Effector memory CD8-positive, alpha-beta T cell (primary cell): ENCODE measurements at regions not wholly inside any gene's neighbourhood (a gene's known extent, or its start where the extent isn't known, plus 50 kb on each side); places are given as distances from the start of the nearest gene placed in this dataset.
"Not testable (repeated sequence)": the region's sequence is repeated elsewhere in the genome, so short reads cannot be mapped to it uniquely, and the experiment has no call there.

Experiments
- ATAC-seq: fragments of 150-1000 bp; cut with Tn5 transposase; replicated peaks from 2 replicates; pipeline ENCODE4 v1.10.0; 2021; ENCODE audit warnings: mild to moderate bottlenecking, moderate library complexity
- DNase-seq, 3 experiments: peaks; one replicate each; pipeline ENCODE4 v3.0.0; 2021
- H3K27ac Mint-ChIP-seq, 2 donors: one replicate each; pipeline ENCODE4 v1.8.0; 2022; ENCODE audit warnings: mild to moderate bottlenecking in 2 of 2, mixed read lengths in 2 of 2, moderate library complexity in 2 of 2
- H3K27me3 Mint-ChIP-seq, 2 donors: one replicate each; pipeline ENCODE4 v1.8.0; 2022; ENCODE audit warnings: mixed read lengths in 2 of 2
- H3K36me3 Mint-ChIP-seq: one replicate; pipeline ENCODE4 v1.8.0; 2022; ENCODE audit warnings: mild to moderate bottlenecking, moderate library complexity, mixed read lengths; ENCODE audit not compliant: insufficient read depth
- H3K4me1 Mint-ChIP-seq, 2 donors: one replicate each; pipeline ENCODE4 v1.8.0; 2022; ENCODE audit warnings: low read depth in 2 of 2, mixed read lengths in 2 of 2
- H3K4me3 Mint-ChIP-seq, 2 donors: one replicate each; pipeline ENCODE4 v1.8.0; 2022; ENCODE audit warnings: mild to moderate bottlenecking in 2 of 2, mixed read lengths in 2 of 2, moderate library complexity in 2 of 2
- H3K9me3 Mint-ChIP-seq, 2 donors: one replicate each; pipeline ENCODE4 v1.8.0; 2022; ENCODE audit warnings: mixed read lengths in 2 of 2

DNA sequence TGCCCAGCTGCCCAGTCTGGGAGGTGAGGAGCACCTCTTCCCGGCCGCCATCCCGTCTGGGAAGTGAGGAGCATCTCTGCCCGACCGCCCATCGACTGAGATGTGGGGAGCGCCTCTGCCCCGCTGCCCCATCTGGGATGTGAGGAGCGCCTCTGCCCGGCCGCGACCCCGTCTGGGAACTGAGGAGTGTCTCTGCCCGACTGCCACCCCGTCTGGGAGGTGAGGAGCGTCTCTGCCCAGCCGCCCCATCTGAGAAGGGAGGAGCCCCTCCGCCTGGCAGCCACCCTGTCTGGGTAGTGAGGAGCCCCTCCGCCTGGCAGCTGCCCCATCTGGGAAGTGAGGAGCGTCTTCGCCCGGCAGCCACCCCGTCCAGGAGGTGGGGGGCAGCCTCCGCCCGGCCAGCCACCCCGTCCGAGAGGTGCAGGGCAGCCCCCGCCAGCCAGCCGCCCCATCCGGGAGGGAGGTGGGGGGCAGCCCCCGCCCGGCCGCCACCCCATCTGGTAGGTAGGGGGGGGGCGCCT, 361.4 kb downstream of the ZBBX start:
- ATAC-seq, H3K9me3 Mint-ChIP-seq, H3K27me3 Mint-ChIP-seq, H3K4me1 Mint-ChIP-seq, H3K27ac Mint-ChIP-seq, H3K4me3 Mint-ChIP-seq, DNase-seq, H3K36me3 Mint-ChIP-seq: not testable (repeated sequence)

DNA sequence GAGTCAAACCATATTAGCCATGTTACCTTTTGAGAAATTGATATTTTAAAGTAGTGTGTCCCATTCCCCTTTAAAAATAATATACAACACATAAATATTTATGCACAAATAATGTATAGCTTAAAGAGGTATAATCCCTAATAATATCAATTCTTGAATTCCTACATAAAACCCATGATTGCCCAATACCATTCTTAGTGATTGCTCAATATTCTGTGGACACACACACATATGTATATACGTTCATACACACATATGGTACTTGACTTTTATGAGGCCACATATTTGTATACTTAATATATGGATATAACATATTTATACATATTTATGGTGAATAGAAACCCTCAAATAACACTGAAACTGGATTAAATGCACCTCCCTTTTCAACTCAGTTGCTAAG, 367.4 kb downstream of the ZBBX start:
- no peaks in the 10 kb centered on the region for H3K27me3 Mint-ChIP-seq
- H3K9me3 Mint-ChIP-seq: peaks cover 0 to 11% of the 10 kb centered on the region in 2 donors
- no peaks in the 10 kb centered on the region for H3K4me1 Mint-ChIP-seq
- no peaks in the 10 kb centered on the region for H3K36me3 Mint-ChIP-seq
- no peak overlapping the region for H3K4me3 Mint-ChIP-seq
- ATAC-seq: no peak
- DNase-seq: no peak
- no peak overlapping the region for H3K27ac Mint-ChIP-seq

DNA sequence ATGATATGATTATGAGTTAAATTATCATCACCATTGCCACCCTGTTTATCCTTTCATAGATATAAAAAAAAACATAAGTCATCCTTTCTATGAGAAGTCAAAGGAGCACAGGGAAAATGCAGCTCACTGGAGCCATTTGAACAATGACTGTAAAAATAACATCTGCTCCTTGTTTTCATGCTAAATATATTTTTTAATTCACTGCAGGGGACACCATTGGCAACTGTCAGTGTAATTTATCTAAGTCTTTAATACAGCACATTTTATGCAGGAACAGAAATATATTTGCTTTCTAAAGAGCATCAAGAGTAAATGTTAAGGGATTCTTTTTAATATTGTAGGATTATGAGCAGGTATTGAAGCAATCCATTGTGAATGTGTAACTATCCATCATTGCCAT, 371.3 kb downstream of the ZBBX start:
- Mint-ChIP-seq H3K4me3 (no peak overlapping the region), H3K27me3 (no peaks in the 10 kb centered on the region), H3K4me1 (no peaks in the 10 kb centered on the region), H3K9me3 (peaks cover 0 to 8% of the 10 kb centered on the region in 2 donors), H3K36me3 (no peaks in the 10 kb centered on the region), H3K27ac (no peak overlapping the region)
- no peak for ATAC-seq
- no peak for DNase-seq

DNA sequence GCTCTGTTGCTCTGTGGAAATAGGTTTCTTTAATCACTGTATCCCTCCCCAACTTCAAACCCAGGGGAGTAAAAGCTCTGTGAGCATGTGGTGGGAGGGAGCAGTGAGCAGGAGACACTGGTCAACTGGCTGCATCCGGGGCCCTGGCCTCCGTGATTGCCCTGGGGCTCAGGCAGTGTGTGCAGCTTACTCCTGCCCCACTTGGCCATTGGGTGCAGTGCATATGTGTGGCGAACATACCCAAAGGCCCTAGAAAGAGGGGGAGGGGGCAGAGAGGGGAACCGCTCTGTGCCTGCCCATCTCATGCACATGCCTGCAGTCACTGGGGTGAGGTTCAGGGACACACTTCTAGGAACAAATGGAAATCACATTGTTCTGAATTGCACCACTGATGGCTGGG, 378.7 kb downstream of the ZBBX start:
- no peak for ATAC-seq
- Mint-ChIP-seq H3K4me1 (no peaks in the 10 kb centered on the region), H3K27me3 (no peaks in the 10 kb centered on the region), H3K36me3 (no peaks in the 10 kb centered on the region), H3K27ac (no peak overlapping the region), H3K9me3 (peaks cover 10 to 18% of the 10 kb centered on the region in 2 donors), H3K4me3 (no peak overlapping the region)
- DNase-seq: no peak

DNA sequence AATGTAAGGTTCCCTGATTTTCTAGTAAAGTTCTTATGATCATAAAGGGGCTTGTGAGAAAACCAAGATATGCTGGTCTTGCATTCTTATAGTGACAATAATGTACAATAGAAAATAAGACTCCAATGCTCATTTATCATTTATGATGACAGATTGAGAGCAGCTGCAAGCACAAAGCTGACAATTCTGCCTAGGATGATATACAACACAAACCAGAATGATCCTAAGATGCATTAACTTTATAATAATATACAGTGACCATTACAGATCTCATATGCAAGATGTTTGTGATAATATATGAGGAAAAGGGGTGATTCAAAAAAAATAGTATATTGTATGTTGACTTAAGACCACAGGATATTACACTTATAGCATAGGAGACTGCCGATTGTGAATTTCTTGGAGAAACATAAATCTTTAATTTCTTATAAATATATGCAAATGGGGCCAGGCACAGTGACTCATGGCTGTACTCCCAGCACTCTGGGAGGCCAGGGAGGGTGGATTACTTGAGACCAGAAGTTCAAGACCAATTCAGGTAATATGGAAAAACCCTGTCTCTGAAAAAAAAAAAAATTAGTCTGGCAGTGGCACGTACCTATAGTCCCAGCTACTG, 387.0 kb downstream of the ZBBX start:
- H3K4me3 Mint-ChIP-seq: no peak overlapping the region
- DNase-seq (no peak), ATAC-seq (no peak)
- H3K27me3 Mint-ChIP-seq: no peaks in the 10 kb centered on the region
- no peak overlapping the region for H3K27ac Mint-ChIP-seq
- no peaks in the 10 kb centered on the region for H3K4me1 Mint-ChIP-seq
- no peaks in the 10 kb centered on the region for H3K36me3 Mint-ChIP-seq
- H3K9me3 Mint-ChIP-seq: peaks cover 0 to 5% of the 10 kb centered on the region in 2 donors

DNA sequence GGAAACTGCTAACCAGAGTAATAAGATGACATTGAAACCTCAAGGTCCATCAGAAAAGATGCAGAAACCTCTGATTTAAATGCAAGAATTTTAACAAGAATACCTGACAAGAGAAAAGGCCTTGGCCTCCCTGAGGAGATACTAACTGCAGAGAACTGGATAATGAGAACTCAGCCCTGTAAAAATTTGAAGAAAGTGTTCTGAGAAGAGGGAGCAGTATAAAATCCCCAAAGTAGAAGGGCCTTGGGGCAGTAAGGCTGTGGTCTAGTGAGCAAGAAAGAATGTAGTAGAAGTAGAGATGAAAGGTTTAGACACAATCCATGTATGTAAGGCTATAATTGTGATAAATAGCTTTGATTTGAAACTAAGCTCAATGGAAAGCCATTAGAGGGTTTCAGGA, 394.1 kb downstream of the ZBBX start:
- Mint-ChIP-seq H3K4me1 (no peaks in the 10 kb centered on the region), H3K9me3 (peaks cover 0 to 7% of the 10 kb centered on the region in 2 donors), H3K36me3 (no peaks in the 10 kb centered on the region), H3K27ac (no peak overlapping the region), H3K4me3 (no peak overlapping the region), H3K27me3 (no peaks in the 10 kb centered on the region)
- ATAC-seq (no peak), DNase-seq (no peak)

DNA sequence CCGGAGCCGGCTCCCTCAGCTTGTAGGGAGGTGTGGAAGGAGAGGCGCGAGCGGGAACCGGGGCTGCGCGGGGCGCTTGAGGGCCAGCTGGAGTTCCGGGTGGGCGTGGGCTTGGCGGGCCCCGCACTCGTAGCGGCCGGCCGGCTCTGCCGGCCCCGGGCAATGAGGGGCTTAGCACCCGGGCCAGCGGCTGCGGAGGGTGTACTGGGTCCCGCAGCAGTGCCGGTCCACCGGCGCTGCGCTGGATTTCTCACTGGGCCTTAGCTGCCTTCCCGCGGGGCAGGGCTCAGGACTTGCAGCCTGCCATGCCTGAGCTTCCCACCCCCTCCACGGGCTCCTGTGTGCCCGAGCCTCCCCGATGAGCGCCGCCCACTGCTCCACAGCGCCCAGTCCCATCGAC, 404.3 kb downstream of the ZBBX start:
- H3K27ac Mint-ChIP-seq, DNase-seq, ATAC-seq, H3K4me1 Mint-ChIP-seq, H3K36me3 Mint-ChIP-seq, H3K4me3 Mint-ChIP-seq, H3K27me3 Mint-ChIP-seq: not testable (repeated sequence)
- peaks cover 1 to 13% of the 10 kb centered on the region in 2 donors for H3K9me3 Mint-ChIP-seq

DNA sequence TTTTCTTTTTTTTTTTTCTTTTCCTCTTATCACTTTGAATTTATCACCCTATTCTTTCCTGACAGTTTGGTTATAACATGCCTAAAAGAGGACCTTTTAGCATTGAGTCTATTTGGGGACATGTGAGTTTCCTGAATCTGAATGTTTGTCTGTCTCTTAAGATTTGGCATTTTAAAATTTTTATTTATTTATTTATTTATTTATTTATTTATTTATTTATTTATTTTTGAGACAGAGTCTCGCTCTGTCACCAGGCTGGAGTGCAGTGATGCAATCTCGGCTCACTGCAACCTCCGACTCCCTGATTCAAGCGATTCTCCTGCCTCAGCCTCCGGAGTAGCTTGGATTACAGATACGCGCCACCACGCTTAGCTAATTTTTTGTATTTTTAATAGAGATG, 412.4 kb downstream of the ZBBX start:
- ATAC-seq, H3K36me3 Mint-ChIP-seq, H3K4me3 Mint-ChIP-seq, H3K27ac Mint-ChIP-seq, H3K27me3 Mint-ChIP-seq, DNase-seq, H3K9me3 Mint-ChIP-seq, H3K4me1 Mint-ChIP-seq: not testable (repeated sequence)

DNA sequence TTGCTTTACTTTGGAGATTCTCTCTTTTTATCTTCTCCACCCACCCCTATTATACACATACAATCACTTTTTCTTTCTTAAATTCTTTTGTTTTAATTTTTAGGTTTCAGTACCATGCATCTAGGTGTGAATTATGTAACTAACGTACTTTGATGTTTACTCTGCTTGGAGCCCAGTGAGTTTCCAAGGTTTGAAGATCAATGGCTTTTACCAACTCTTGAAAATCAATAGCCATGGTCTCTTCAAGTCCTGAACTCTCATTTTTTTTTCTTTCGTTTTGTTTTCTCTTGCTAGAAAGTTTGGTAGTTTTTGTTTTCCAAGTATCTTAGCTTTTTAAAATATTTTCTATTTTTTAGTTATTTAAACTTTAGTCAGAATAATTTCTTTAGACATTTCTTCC, 417.2 kb downstream of the ZBBX start:
- Mint-ChIP-seq H3K27me3 (no peaks in the 10 kb centered on the region), H3K4me1 (no peaks in the 10 kb centered on the region), H3K9me3 (peaks cover 0 to 2% of the 10 kb centered on the region in 2 donors), H3K4me3 (no peak overlapping the region), H3K27ac (no peak overlapping the region), H3K36me3 (peaks cover 3% of the 10 kb centered on the region)
- no peak for ATAC-seq
- no peak for DNase-seq

DNA sequence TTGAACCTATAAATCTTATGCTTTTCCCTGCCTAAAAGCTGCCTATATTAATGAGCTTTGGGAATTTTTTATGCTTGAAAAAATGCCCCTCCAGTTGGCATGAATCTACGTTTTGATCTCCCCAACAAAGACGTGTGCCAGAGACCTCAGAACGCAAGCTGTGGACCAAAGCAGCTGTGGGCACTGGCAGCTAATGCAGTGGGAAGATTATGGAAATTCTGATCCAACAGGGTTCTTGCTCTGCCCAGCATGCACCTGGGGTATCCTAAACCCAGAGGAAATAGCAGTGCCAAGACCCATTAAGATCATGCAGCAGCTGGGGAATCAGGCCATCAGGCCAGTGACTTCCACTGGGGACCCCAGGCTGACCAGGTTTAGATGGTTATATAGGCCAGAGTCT, 423.0 kb downstream of the ZBBX start:
- no peaks in the 10 kb centered on the region for H3K36me3 Mint-ChIP-seq
- no peak overlapping the region for H3K27ac Mint-ChIP-seq
- ATAC-seq (no peak), DNase-seq (no peak)
- H3K4me3 Mint-ChIP-seq: no peak overlapping the region
- H3K4me1 Mint-ChIP-seq: no peaks in the 10 kb centered on the region
- H3K27me3 Mint-ChIP-seq: no peaks in the 10 kb centered on the region
- peaks cover 7 to 23% of the 10 kb centered on the region in 2 donors for H3K9me3 Mint-ChIP-seq

DNA sequence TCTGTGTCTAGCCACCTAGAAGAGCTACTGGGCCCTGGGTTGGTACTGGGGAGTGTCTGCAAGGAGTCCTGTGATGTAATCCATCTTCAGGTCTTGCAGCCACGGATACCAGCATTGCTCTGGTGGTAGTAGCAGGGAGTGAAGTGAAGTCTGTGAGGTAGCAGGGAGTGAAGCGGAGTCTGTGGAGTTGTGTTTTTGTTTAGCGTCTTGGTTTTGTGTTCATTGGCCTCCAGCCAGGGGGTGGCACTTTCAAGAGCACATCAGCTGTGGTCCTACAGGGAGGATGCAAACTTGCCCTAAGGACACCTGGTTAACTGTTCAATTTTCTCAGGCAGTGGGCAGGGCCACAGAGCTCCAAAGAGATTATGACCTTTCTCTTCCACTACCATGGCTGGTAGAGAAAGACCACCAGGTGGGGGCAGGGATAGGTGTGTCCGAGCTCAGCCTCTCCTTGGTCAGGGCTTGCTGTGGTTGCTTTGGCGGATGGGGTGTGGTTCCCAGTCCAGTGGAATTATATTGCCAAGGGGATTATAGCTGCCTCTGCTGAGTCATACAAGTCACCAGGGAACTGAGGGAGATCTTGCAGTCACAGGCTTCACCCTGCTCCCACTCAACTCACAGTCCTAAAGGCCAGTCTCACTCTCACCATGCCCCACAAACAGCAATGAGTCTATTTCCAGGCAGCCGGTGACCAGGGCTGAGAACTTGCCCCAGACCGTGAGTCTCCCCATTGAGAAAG, 424.7 kb downstream of the ZBBX start:
- no peak overlapping the region for H3K27ac Mint-ChIP-seq
- no peaks in the 10 kb centered on the region for H3K36me3 Mint-ChIP-seq
- H3K4me1 Mint-ChIP-seq: no peaks in the 10 kb centered on the region
- ATAC-seq (no peak), DNase-seq (no peak)
- no peak overlapping the region for H3K4me3 Mint-ChIP-seq
- no peaks in the 10 kb centered on the region for H3K27me3 Mint-ChIP-seq
- H3K9me3 Mint-ChIP-seq: peaks cover 7 to 32% of the 10 kb centered on the region in 2 donors

DNA sequence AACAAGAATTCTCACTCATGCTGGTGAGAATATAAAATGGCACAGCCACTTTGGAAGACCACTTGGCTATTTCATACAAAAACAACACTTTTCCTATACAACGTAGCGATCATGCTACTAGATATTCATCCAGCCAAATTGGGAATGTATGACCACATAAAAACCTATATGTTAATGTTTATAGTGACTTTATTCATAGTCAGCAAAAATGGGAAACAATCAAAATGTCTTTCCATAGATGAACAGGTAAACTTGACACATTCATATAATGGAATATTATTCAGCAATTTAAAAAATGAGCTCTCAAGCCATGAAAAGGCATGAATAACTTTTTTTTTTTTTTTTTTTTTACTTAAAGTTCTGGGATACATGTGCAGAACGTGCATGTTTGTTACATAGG, 445.2 kb downstream of the ZBBX start:
- ATAC-seq: no peak
- H3K36me3 Mint-ChIP-seq: no peaks in the 10 kb centered on the region
- no peak overlapping the region for H3K4me3 Mint-ChIP-seq
- H3K27ac Mint-ChIP-seq: no peak overlapping the region
- no peaks in the 10 kb centered on the region for H3K4me1 Mint-ChIP-seq
- H3K27me3 Mint-ChIP-seq: no peaks in the 10 kb centered on the region
- H3K9me3 Mint-ChIP-seq: peaks cover 2 to 16% of the 10 kb centered on the region in 2 donors
- no peak for DNase-seq

DNA sequence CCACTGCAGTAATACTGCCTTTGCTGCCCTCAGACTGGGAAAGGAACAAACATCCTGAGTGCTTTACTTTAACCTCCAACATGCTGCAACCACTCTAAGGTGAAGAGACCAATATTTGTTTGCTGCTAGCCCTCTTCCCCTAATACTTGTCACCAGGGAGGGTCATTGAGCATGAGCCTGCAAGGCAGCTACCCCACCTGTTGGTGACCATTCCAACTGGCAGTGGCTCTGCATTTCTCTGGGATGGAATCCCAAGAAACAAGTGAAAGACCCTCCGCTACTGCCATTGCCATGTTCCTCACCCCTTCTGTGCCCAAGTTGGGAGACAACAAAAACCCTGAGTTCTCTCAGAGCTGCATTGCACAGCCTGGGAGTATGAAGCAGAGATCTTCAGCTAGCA, 462.7 kb downstream of the ZBBX start:
- peaks cover 15 to 17% of the 10 kb centered on the region in 2 donors for H3K9me3 Mint-ChIP-seq
- no peak for DNase-seq
- no peak for ATAC-seq

DNA sequence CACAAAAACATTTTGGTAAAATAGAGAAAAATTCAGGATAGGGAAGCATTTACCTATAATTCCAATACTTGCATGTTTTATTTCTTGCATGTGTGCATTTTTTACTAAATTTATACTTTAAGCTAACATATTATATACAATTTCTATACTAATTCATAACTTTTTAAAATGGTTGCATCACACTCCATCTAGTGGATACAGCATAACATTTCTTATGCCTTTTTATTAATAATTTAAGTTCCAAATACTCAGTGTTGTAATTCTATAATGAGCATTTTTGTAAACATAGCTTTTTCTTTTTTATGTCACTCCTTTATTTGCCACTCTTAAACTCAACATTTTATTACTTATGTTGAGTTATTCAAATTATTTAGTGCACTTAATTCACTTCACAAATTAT, 477.7 kb downstream of the ZBBX start:
- peaks cover 9 to 36% of the 10 kb centered on the region in 2 donors for H3K9me3 Mint-ChIP-seq
- no peaks in the 10 kb centered on the region for H3K4me1 Mint-ChIP-seq
- no peak for ATAC-seq
- DNase-seq: no peak
- no peaks in the 10 kb centered on the region for H3K27me3 Mint-ChIP-seq
- no peak overlapping the region for H3K4me3 Mint-ChIP-seq
- no peaks in the 10 kb centered on the region for H3K36me3 Mint-ChIP-seq
- H3K27ac Mint-ChIP-seq: no peak overlapping the region

More for the DNA sequence above, 462.7 kb downstream of the ZBBX start:
- Mint-ChIP-seq H3K4me1 (no peaks in the 10 kb centered on the region), H3K27me3 (no peaks in the 10 kb centered on the region), H3K4me3 (no peak overlapping the region), H3K27ac (no peak overlapping the region), H3K36me3 (no peaks in the 10 kb centered on the region)
